Suprapubic skin (tissue), 3 donors: ENCODE measurements at regions not wholly inside any gene's neighbourhood (a gene's known extent, or its start where the extent isn't known, plus 50 kb on each side); places are given as distances from the start of the nearest gene placed in this dataset.

Source experiments
- POLR2A ChIP-seq, 2 donors: fragments of 450-650 bp; IDR thresholded peaks; one replicate each; pipeline ENCODE4 v1.6.1; 2017; ENCODE audit warnings: antibody characterized with exemption in 2 of 2, mild to moderate bottlenecking in 2 of 2, moderate library complexity in 2 of 2
- TF ChIP-seq, protein P1 (sequence below), 2 donors: fragments of 200-600 bp in 1 of 2; fragments of 450-650 bp in 1 of 2; sonication (generic) in 1 of 2; IDR thresholded peaks; one replicate each; pipeline ENCODE4 v1.5.1; 2016 to 2019; ENCODE audit warnings: antibody characterized with exemption in 2 of 2, mild to moderate bottlenecking in 1 of 2, moderate library complexity in 1 of 2

DNA sequence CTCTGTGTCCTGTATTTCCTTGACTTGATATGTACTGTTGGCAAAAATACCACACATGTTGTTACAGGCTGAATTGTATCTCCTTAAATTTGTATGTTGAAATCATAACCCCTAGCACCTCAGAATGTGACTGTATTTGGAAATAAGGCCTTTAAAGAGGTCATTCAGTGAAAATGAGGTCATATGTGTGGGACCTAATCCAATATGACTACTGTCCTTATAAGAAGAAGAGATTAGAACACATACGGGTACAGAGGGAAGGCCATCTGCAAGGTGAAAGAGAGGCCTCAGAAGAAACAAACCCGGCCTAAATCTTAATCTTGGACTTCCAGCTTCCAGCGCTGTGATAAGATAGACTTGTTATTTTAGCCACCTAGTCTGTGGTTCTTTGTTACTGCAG, 202.5 kb downstream of the NUFIP1 start:
- TF ChIP-seq, protein P1, sequence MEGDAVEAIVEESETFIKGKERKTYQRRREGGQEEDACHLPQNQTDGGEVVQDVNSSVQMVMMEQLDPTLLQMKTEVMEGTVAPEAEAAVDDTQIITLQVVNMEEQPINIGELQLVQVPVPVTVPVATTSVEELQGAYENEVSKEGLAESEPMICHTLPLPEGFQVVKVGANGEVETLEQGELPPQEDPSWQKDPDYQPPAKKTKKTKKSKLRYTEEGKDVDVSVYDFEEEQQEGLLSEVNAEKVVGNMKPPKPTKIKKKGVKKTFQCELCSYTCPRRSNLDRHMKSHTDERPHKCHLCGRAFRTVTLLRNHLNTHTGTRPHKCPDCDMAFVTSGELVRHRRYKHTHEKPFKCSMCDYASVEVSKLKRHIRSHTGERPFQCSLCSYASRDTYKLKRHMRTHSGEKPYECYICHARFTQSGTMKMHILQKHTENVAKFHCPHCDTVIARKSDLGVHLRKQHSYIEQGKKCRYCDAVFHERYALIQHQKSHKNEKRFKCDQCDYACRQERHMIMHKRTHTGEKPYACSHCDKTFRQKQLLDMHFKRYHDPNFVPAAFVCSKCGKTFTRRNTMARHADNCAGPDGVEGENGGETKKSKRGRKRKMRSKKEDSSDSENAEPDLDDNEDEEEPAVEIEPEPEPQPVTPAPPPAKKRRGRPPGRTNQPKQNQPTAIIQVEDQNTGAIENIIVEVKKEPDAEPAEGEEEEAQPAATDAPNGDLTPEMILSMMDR (IDR thresholded peaks at IDR 0.05) = no peak
- no peak for TF ChIP-seq POLR2A (IDR thresholded peaks at IDR 0.05)
